Prostate gland (tissue), 2 donors: ENCODE measurements at regions not wholly inside any gene's neighbourhood (a gene's known extent, or its start where the extent isn't known, plus 50 kb on each side); places are given as distances from the start of the nearest gene placed in this dataset.

Experiments
- DNase-seq: peaks from one replicate; pipeline ENCODE4 v3.0.0-alpha.2; 2019; ENCODE audit warnings: low spot score
- H3K27ac ChIP-seq, 2 donors: fragments of 200-600 bp; sonication (generic); 2 replicates each; pipeline ENCODE4 v1.5.1; 2017 to 2019
- H3K27me3 ChIP-seq: fragments of 200-600 bp; sonication (generic); replicated peaks from 2 replicates; pipeline ENCODE4 v1.5.1; 2019; ENCODE audit not compliant: insufficient read depth
- H3K36me3 ChIP-seq, 2 donors: fragments of 200-600 bp; sonication (generic); 1 replicate in 1 of 2; 2 replicates in 1 of 2; pipeline versions ENCODE4 v1.5.1 to v1.8.1; 2017 to 2019
- H3K4me1 ChIP-seq: fragments of 200-600 bp; sonication (generic); replicated peaks from 2 replicates; pipeline ENCODE4 v1.5.1; 2019
- H3K4me3 ChIP-seq, 2 donors: fragments of 200-600 bp; sonication (generic); 2 replicates each; pipeline ENCODE4 v1.5.1; 2017 to 2019
- H3K9me3 ChIP-seq: fragments of 200-600 bp; sonication (generic); 2 replicates; pipeline ENCODE4 v1.5.1; 2017
- CTCF ChIP-seq, 4 experiments: fragments of 200-600 bp in 2 of 4; fragments of 450-650 bp in 2 of 4; sonication (generic) in 2 of 4; IDR thresholded peaks; 1 replicate in 3 of 4; 2 replicates in 1 of 4; pipeline ENCODE4 v1.5.1; 2016 to 2019; ENCODE audit warnings: antibody characterized with exemption in 4 of 4, mild to moderate bottlenecking in 2 of 4, moderate library complexity in 2 of 4
- POLR2A ChIP-seq: fragments of 450-650 bp; IDR thresholded peaks from one replicate; pipeline ENCODE4 v1.6.1; 2016; ENCODE audit warnings: antibody characterized with exemption, mild to moderate bottlenecking
- POLR2AphosphoS5 ChIP-seq: sonication (generic); formaldehyde crosslinking; IDR thresholded peaks from one replicate; pipeline ENCODE4 v1.6.1; 2017; ENCODE audit warnings: antibody characterized with exemption
- WGBS: methylation state at CpG from one replicate; pipeline ENCODE4 v1.1.5; 2018; 5-methylcytosine and 5-hydroxymethylcytosine counted together
- intact Hi-C: fragments of 100-400 bp; cut with DNase I; formaldehyde crosslinking; loops from one replicate; pipeline ENCODE4 v1.14.2; 2022

- Histone ChIP-seq H3K9me3 (no peaks in the 10 kb centered on the region), H3K4me1 (no peaks in the 10 kb centered on the region), H3K27me3 (no peaks in the 10 kb centered on the region), H3K4me3 (no peak overlapping the region), H3K27ac (no peak overlapping the region), H3K36me3 (no peaks in the 10 kb centered on the region)
- intact Hi-C loops: no loop called here
- WGBS: 71% methylated on average over 2 of the region's 2 CpGs
- TF ChIP-seq POLR2A (no peak), CTCF (IDR thresholded peaks at IDR 0.05) (no peak), POLR2AphosphoS5 (no peak)
- DNase-seq: no peak
These were observed 212.7 kb upstream of the PPP2R3A start for GRCh38 chr3:135752851-135753250.

- no peak for TF ChIP-seq CTCF (IDR thresholded peaks at IDR 0.05)
- no peak for DNase-seq
- H3K9me3 ChIP-seq: no peaks in the 10 kb centered on the region
- intact Hi-C loops: no loop called here
- no peak overlapping the region for H3K4me3 ChIP-seq
- H3K27ac ChIP-seq: no peak overlapping the region
- no peaks in the 10 kb centered on the region for H3K4me1 ChIP-seq
- no peaks in the 10 kb centered on the region for H3K27me3 ChIP-seq
- no peaks in the 10 kb centered on the region for H3K36me3 ChIP-seq
- WGBS: 92% methylated on average over 7 of the region's 7 CpGs
These were observed 212.0 kb upstream of the PPP2R3A start for GRCh38 chr3:135753506-135753905.

GRCh38 chr3:135755330-135756105, 210.0 kb upstream of the PPP2R3A start:
- Histone ChIP-seq H3K4me3 (no peak overlapping the region), H3K27me3 (no peaks in the 10 kb centered on the region), H3K4me1 (no peaks in the 10 kb centered on the region), H3K27ac (no peak overlapping the region), H3K9me3 (no peaks in the 10 kb centered on the region), H3K36me3 (no peaks in the 10 kb centered on the region)
- TF ChIP-seq POLR2A (no peak), CTCF (IDR thresholded peaks at IDR 0.05) (no peak), POLR2AphosphoS5 (no peak)
- DNase-seq: no peak
- WGBS: 41% methylated on average over 2 of the region's 2 CpGs
- intact Hi-C loops: no loop called here

GRCh38 chr3:135756106-135756668, 209.3 kb upstream of the PPP2R3A start:
- Histone ChIP-seq H3K27me3 (no peaks in the 10 kb centered on the region), H3K27ac (no peak overlapping the region), H3K4me1 (no peaks in the 10 kb centered on the region), H3K9me3 (no peaks in the 10 kb centered on the region), H3K36me3 (no peaks in the 10 kb centered on the region), H3K4me3 (no peak overlapping the region)
- DNase-seq: no peak
- WGBS: 48% methylated on average over 3 of the region's 3 CpGs
- intact Hi-C loops: no loop called here
- TF ChIP-seq POLR2A (no peak), POLR2AphosphoS5 (no peak), CTCF (IDR thresholded peaks at IDR 0.05) (no peak)

- H3K4me1 ChIP-seq: no peaks in the 10 kb centered on the region
- H3K9me3 ChIP-seq: no peaks in the 10 kb centered on the region
- no peak overlapping the region for H3K27ac ChIP-seq
- H3K36me3 ChIP-seq: no peaks in the 10 kb centered on the region
- no peak for DNase-seq
- H3K27me3 ChIP-seq: no peaks in the 10 kb centered on the region
- no peak for TF ChIP-seq POLR2A
- TF ChIP-seq CTCF (IDR thresholded peaks at IDR 0.05): no peak
- no peak for TF ChIP-seq POLR2AphosphoS5
- H3K4me3 ChIP-seq: no peak overlapping the region
- intact Hi-C loops: no loop called here
- 81% methylated on average over 4 of the region's 4 CpGs for WGBS
These were observed 208.1 kb upstream of the PPP2R3A start for GRCh38 chr3:135757421-135757820.
